K562 (cell line): ENCODE measurements at regions not wholly inside any gene's neighbourhood (a gene's known extent, or its start where the extent isn't known, plus 50 kb on each side); places are given as distances from the start of the nearest gene placed in this dataset.

Experiments used
- ATAC-seq: fragments of 200-7000 bp; cut with Tn5 transposase; 3 replicates; pipeline ENCODE4 v1.9.1; 2020; ENCODE audit warnings: moderate library complexity
- BruUV-seq: library from RNA; stranded (reverse); fragments of 400-500 nt; replicated peaks from 2 replicates; lab custom pipeline; 2021; lab: Mats Ljungman, UMichigan
- CTCF ChIA-PET: fragments of 300-600 bp; formaldehyde crosslinking; extraction: SDS; loops from one replicate; lab custom pipeline; 2021; ENCODE audit warnings: low intra/inter-chr PET ratio; lab: Yijun Ruan, JAX
- POLR2A ChIA-PET: fragments of 300-600, 350-650 bp; sonication (Branson Sonifier 250); formaldehyde crosslinking; extraction: SDS; loops from one replicate; lab custom pipeline; 2021; ENCODE audit warnings: antibody characterized with exemption, inconsistent platforms; lab: Yijun Ruan, JAX
- DNase-seq, 4 experiments: peaks; one replicate each; pipeline versions ENCODE4 v3.0.0 to v3.0.0-alpha.2; 2011 to 2018; ENCODE audit warnings: low spot score in 3 of 4, mixed read lengths in 3 of 4; ENCODE audit errors: extremely low read depth in 1 of 4
- FAIRE-seq: peaks from 2 replicates; lab custom pipeline; 2011; peaks lifted over from hg19 to GRCh38; lab: Jason Lieb, UNC
- H2AFZ ChIP-seq: 2 replicates; pipeline ENCODE4 v1.6.0; 2011; ENCODE audit warnings: low read depth, low read length, control low read depth, inconsistent platforms
- H3K27ac ChIP-seq: fragments of 200-600 bp; 3 replicates; pipeline ENCODE4 v1.8.0; 2011; ENCODE audit warnings: low read depth, mild to moderate bottlenecking, control low read depth, inconsistent platforms, low read length, moderate library complexity, mixed read lengths; ENCODE audit errors: extremely low read depth
- H3K27me3 ChIP-seq, 2 experiments: fragments of 300-600 bp in 1 of 2; 2 replicates in 1 of 2; 3 replicates in 1 of 2; pipeline versions ENCODE4 v1.6.0 to v1.8.0; 2011; ENCODE audit warnings: inconsistent platforms in 2 of 2, low read length in 2 of 2, mild to moderate bottlenecking in 1 of 2, mixed read lengths in 1 of 2, moderate library complexity in 1 of 2; ENCODE audit not compliant: control insufficient read depth in 2 of 2, insufficient read depth in 2 of 2
- H3K36me3 ChIP-seq: fragments of 300-600 bp; 3 replicates; pipeline ENCODE4 v1.8.0; 2011; ENCODE audit warnings: mild to moderate bottlenecking, low read length, inconsistent platforms; ENCODE audit not compliant: control insufficient read depth, insufficient read depth
- H3K4me1 ChIP-seq, 2 experiments: fragments of 200-600 bp in 1 of 2; replicated peaks in 1 of 2; 2 replicates in 1 of 2; 3 replicates in 1 of 2; pipeline versions ENCODE4 v1.5.1 to v1.8.0; 2011; ENCODE audit warnings: inconsistent platforms in 2 of 2, low read length in 2 of 2, mild to moderate bottlenecking in 1 of 2, mixed read lengths in 1 of 2, moderate library complexity in 1 of 2; ENCODE audit not compliant: control insufficient read depth in 2 of 2, insufficient read depth in 2 of 2
- H3K4me2 ChIP-seq: 2 replicates; pipeline ENCODE4 v1.6.1; 2011; ENCODE audit warnings: low read length, control low read depth, inconsistent platforms, mixed read lengths; ENCODE audit not compliant: insufficient read depth
- H3K4me3 ChIP-seq: fragments of 200-600 bp; sonication (generic), shearing (Covaris generic); 2 replicates; pipeline ENCODE4 v1.5.1; 2016; ENCODE audit warnings: control low read depth, inconsistent platforms
- H3K79me2 ChIP-seq: fragments of 200-600 bp; 3 replicates; pipeline ENCODE4 v1.8.0; 2011; ENCODE audit warnings: low read length, inconsistent platforms; ENCODE audit not compliant: control insufficient read depth, insufficient read depth
- H3K9ac ChIP-seq, 2 experiments: 2 replicates each; pipeline versions ENCODE4 v1.6.0 to v1.6.1; 2011; ENCODE audit warnings: low read depth in 2 of 2, low read length in 2 of 2, control low read depth in 1 of 2, inconsistent platforms in 1 of 2, mild to moderate bottlenecking in 1 of 2, mixed read lengths in 1 of 2; ENCODE audit not compliant: insufficient read depth in 1 of 2
- H3K9me1 ChIP-seq: one replicate; pipeline ENCODE4 v1.6.0; 2011; ENCODE audit warnings: inconsistent platforms, mild to moderate bottlenecking, low read length, moderate library complexity; ENCODE audit not compliant: control insufficient read depth, insufficient read depth
- H3K9me3 ChIP-seq: replicated peaks from 2 replicates; pipeline ENCODE4 v1.5.1; 2011; ENCODE audit warnings: low read depth, low read length, inconsistent platforms; ENCODE audit not compliant: control insufficient read depth, insufficient read depth
- H4K20me1 ChIP-seq: replicated peaks from 2 replicates; pipeline ENCODE4 v1.6.1; 2011; ENCODE audit warnings: low read length, inconsistent platforms, mixed read lengths; ENCODE audit not compliant: control insufficient read depth, insufficient read depth
- EWSR1 ChIP-seq: fragments of 450-650 bp; IDR thresholded peaks from 2 replicates; pipeline ENCODE4 v1.6.1; 2018; ENCODE audit warnings: borderline replicate concordance, mild to moderate bottlenecking, low read depth, moderate library complexity; ENCODE audit not compliant: partially characterized antibody
- GABPB2 ChIP-seq: fragments of 250-450 bp; sonication (Bioruptor Pico); conservative IDR thresholded peaks from 2 replicates; pipeline ENCODE4 v1.5.1; 2021; ENCODE audit warnings: mild to moderate bottlenecking
- KAT2B ChIP-seq: IDR thresholded peaks from one replicate; pipeline ENCODE4 v1.6.1; 2012; ENCODE audit warnings: low read depth, mild to moderate bottlenecking, control low read depth, inconsistent platforms, low read length, moderate library complexity
- SIN3B ChIP-seq: fragments of 450-650 bp; IDR thresholded peaks from 2 replicates; pipeline ENCODE4 v1.6.1; 2017; ENCODE audit warnings: low read depth, mild to moderate bottlenecking, moderate library complexity
- WGBS: fragments of 100-300 bp; shearing (Covaris generic); methylation state at CpG from one replicate; pipeline ENCODE4 v1.1.6; 2016; ENCODE audit warnings: low coverage, mixed read lengths; ENCODE audit not compliant: insufficient coverage; ENCODE audit errors: missing lambda C conversion rate; 5-methylcytosine and 5-hydroxymethylcytosine counted together
- in situ Hi-C: fragments of 300-500 bp; cut with MboI; formaldehyde crosslinking; loops from 4 replicates; pipeline ENCODE4 v1.15.0; 2018; ENCODE audit warnings: inconsistent platforms, mixed read lengths
- intact Hi-C: fragments of 100-400 bp; cut with micrococcal nuclease; formaldehyde crosslinking; loops from 2 replicates; pipeline ENCODE4 v1.14.2; 2022
- TF ChIP-seq, protein P1 (sequence below), 2 experiments: fragments of 450-650 bp; IDR thresholded peaks; 2 replicates each; pipeline ENCODE4 v1.6.1; 2016

DNA sequence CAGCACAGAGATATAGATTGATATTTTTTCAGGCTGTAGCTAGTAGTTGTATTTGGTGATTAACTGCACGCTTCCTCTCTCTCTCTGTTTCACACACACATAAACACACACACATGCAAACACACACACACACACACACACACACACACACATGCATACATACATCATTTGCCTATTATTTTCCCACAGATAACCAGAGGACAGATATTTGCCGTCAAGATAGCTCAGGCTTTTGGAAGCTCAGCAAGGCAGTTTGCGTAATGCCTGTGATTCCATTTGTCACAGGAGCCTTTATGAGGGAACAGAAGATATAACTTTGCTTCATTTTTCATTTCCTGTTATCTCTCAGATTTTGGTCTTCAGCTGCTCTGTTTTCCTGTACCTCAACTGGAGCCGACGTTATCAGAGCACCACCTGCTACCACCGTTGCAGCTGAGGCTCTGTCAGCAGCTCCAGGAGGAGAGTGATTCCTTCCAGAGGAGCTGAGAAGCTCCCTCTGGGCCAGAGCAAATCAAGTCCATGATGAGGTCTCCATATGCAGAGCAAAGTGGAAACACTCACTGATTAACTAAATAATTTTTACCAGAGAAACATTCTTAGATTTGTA lies 341.9 kb upstream of the PIK3C3 start:
- POLR2A ChIA-PET, result no interaction called here
- Histone ChIP-seq H4K20me1 (no peaks in the 10 kb centered on the region), H3K9me3 (no peaks in the 10 kb centered on the region), H3K27me3 (no peaks in the 10 kb centered on the region), H3K4me3 (no peak overlapping the region), H3K79me2 (no peaks in the 10 kb centered on the region), H3K4me2 (no peak overlapping the region), H3K27ac (no peak overlapping the region), H3K9me1 (no peaks in the 10 kb centered on the region)
- in situ Hi-C loops, result no loop called here
- 3% methylated on average over 6 of the region's 6 CpGs for WGBS
- no peak for FAIRE-seq
- no peak for TF ChIP-seq SIN3B
- TF ChIP-seq EWSR1, result no peak
- no peak for TF ChIP-seq GABPB2
- TF ChIP-seq KAT2B, result no peak
- TF ChIP-seq, protein P1, sequence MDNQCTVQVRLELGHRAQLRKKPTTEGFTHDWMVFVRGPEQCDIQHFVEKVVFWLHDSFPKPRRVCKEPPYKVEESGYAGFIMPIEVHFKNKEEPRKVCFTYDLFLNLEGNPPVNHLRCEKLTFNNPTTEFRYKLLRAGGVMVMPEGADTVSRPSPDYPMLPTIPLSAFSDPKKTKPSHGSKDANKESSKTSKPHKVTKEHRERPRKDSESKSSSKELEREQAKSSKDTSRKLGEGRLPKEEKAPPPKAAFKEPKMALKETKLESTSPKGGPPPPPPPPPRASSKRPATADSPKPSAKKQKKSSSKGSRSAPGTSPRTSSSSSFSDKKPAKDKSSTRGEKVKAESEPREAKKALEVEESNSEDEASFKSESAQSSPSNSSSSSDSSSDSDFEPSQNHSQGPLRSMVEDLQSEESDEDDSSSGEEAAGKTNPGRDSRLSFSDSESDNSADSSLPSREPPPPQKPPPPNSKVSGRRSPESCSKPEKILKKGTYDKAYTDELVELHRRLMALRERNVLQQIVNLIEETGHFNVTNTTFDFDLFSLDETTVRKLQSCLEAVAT (IDR thresholded peaks at IDR 0.05), result no peak
- TF ChIP-seq, all 486 proteins: peak for 0
- BruUV-seq, result no TSS peak
- Histone ChIP-seq H3K4me1 (no peaks in the 10 kb centered on the region), H3K36me3 (no peaks in the 10 kb centered on the region), H3K9ac (no peak overlapping the region), H2AFZ (no peak overlapping the region)
- CTCF ChIA-PET, result no interaction called here
- no peak for DNase-seq
- ATAC-seq, result no peak
- intact Hi-C loops, result no loop called here
